Hepatocyte (in vitro differentiated cells): ENCODE measurements at regions not wholly inside any gene's neighbourhood (a gene's known extent, or its start where the extent isn't known, plus 50 kb on each side); places are given as distances from the start of the nearest gene placed in this dataset.
"Not testable (repeated sequence)": the region's sequence is repeated elsewhere in the genome, so short reads cannot be mapped to it uniquely, and the experiment has no call there.

Experiments used
- DNase-seq: peaks from one replicate; pipeline ENCODE4 v3.0.0-alpha.2; 2016; ENCODE audit warnings: low spot score
- H2AFZ ChIP-seq: fragments of 200-600 bp; sonication (generic); 2 replicates; pipeline ENCODE4 v1.6.0; 2016; ENCODE audit warnings: antibody characterized with exemption, mild to moderate bottlenecking
- H3K27ac ChIP-seq: fragments of 200-600 bp; sonication (generic); 2 replicates; pipeline ENCODE4 v1.5.1; 2016; ENCODE audit warnings: mild to moderate bottlenecking
- H3K27me3 ChIP-seq: fragments of 200-600 bp; sonication (generic); 2 replicates; pipeline ENCODE4 v1.6.1; 2016
- H3K36me3 ChIP-seq: fragments of 200-600 bp; sonication (generic); replicated peaks from 2 replicates; pipeline ENCODE4 v1.5.1; 2016; ENCODE audit warnings: low read depth; ENCODE audit not compliant: insufficient read depth
- H3K4me1 ChIP-seq: fragments of 200-600 bp; sonication (generic); 2 replicates; pipeline ENCODE4 v1.5.1; 2016; ENCODE audit warnings: mild to moderate bottlenecking, moderate library complexity; ENCODE audit not compliant: insufficient read depth
- H3K4me2 ChIP-seq: fragments of 200-600 bp; sonication (generic); 2 replicates; pipeline ENCODE4 v1.6.0; 2016
- H3K4me3 ChIP-seq: fragments of 200-600 bp; sonication (generic); 2 replicates; pipeline ENCODE4 v1.5.1; 2016; ENCODE audit warnings: mild to moderate bottlenecking
- H3K79me2 ChIP-seq: fragments of 200-600 bp; sonication (generic); 2 replicates; pipeline ENCODE4 v1.6.0; 2017; ENCODE audit warnings: mild to moderate bottlenecking
- H3K9me2 ChIP-seq: fragments of 200-600 bp; sonication (generic); replicated peaks from 2 replicates; pipeline ENCODE4 v1.6.0; 2017; ENCODE audit warnings: mild to moderate bottlenecking; ENCODE audit not compliant: insufficient read depth
- H3K9me3 ChIP-seq: fragments of 200-600 bp; sonication (generic); 2 replicates; pipeline ENCODE4 v1.5.1; 2016; ENCODE audit warnings: low read depth, mild to moderate bottlenecking
- H4K20me1 ChIP-seq: fragments of 200-600 bp; sonication (generic); 2 replicates; pipeline ENCODE4 v1.6.0; 2016; ENCODE audit warnings: mild to moderate bottlenecking; ENCODE audit not compliant: insufficient read depth, poor library complexity, severe bottlenecking
- CTCF ChIP-seq: fragments of 200-600 bp; sonication (generic); IDR thresholded peaks from 2 replicates; pipeline ENCODE4 v1.5.1; 2016; ENCODE audit warnings: antibody characterized with exemption, mild to moderate bottlenecking; ENCODE audit not compliant: poor library complexity
- EZH2 ChIP-seq: fragments of 200-600 bp; sonication (generic); IDR thresholded peaks from 2 replicates; pipeline ENCODE4 v1.6.1; 2016; ENCODE audit warnings: antibody characterized with exemption, mild to moderate bottlenecking, borderline replicate concordance
- EZH2phosphoT487 ChIP-seq: fragments of 200-600 bp; sonication (generic); IDR thresholded peaks from one replicate; pipeline ENCODE4 v1.6.1; 2018; ENCODE audit warnings: antibody characterized with exemption, mild to moderate bottlenecking, low read depth, moderate library complexity; ENCODE audit not compliant: unreplicated experiment, severe bottlenecking
- WGBS: methylation state at CpG from one replicate; pipeline ENCODE4 v1.1.6; 2016; ENCODE audit warnings: low lambda C conversion rate; ENCODE audit errors: missing lambda C conversion rate; 5-methylcytosine and 5-hydroxymethylcytosine counted together

- H2AFZ ChIP-seq, result no peak overlapping the region
- no peaks in the 10 kb centered on the region for H4K20me1 ChIP-seq
- H3K9me2 ChIP-seq, result no peaks in the 10 kb centered on the region
- TF ChIP-seq EZH2phosphoT487 (no peak), CTCF (no peak), EZH2 (no peak)
- no peaks in the 10 kb centered on the region for H3K36me3 ChIP-seq
- no peaks in the 10 kb centered on the region for H3K79me2 ChIP-seq
- no peak for DNase-seq
- H3K27me3 ChIP-seq, result no peaks in the 10 kb centered on the region
- H3K9me3 ChIP-seq, result no peaks in the 10 kb centered on the region
- H3K27ac ChIP-seq, result no peak overlapping the region
- no peaks in the 10 kb centered on the region for H3K4me1 ChIP-seq
- H3K4me2 ChIP-seq, result no peak overlapping the region
- WGBS, result 85% methylated on average over 3 of the region's 3 CpGs
- H3K4me3 ChIP-seq, result no peak overlapping the region
Measured at GRCh38 chr15:89019436-89019835, 68.8 kb upstream of the ABHD2 start.

- Histone ChIP-seq H4K20me1 (no peaks in the 10 kb centered on the region), H3K4me1 (no peaks in the 10 kb centered on the region), H3K79me2 (no peaks in the 10 kb centered on the region), H3K9me2 (no peaks in the 10 kb centered on the region), H2AFZ (no peak overlapping the region), H3K27me3 (no peaks in the 10 kb centered on the region), H3K36me3 (no peaks in the 10 kb centered on the region), H3K4me3 (no peak overlapping the region), H3K27ac (no peak overlapping the region), H3K9me3 (no peaks in the 10 kb centered on the region), H3K4me2 (no peak overlapping the region)
- DNase-seq, result no peak
- TF ChIP-seq CTCF, result no peak
- no peak for TF ChIP-seq EZH2phosphoT487
- TF ChIP-seq EZH2, result no peak
- 81% methylated on average over 2 of the region's 2 CpGs for WGBS
Measured at GRCh38 chr15:89021224-89021623, 67.0 kb upstream of the ABHD2 start.

GRCh38 chr15:89021886-89022285, 66.4 kb upstream of the ABHD2 start:
- not testable (repeated sequence) for H3K27me3 ChIP-seq, H3K4me1 ChIP-seq, DNase-seq, H3K4me2 ChIP-seq, H3K9me3 ChIP-seq, H3K4me3 ChIP-seq, H3K79me2 ChIP-seq, H3K27ac ChIP-seq, H3K36me3 ChIP-seq, H4K20me1 ChIP-seq, H2AFZ ChIP-seq, H3K9me2 ChIP-seq
- 89% methylated on average over 8 of the region's 8 CpGs for WGBS

GRCh38 chr15:89023311-89023961, 64.8 kb upstream of the ABHD2 start:
- Histone ChIP-seq H2AFZ (no peak overlapping the region), H3K9me3 (no peaks in the 10 kb centered on the region), H3K36me3 (no peaks in the 10 kb centered on the region), H3K4me3 (no peak overlapping the region), H3K27me3 (no peaks in the 10 kb centered on the region), H3K4me2 (no peak overlapping the region), H4K20me1 (no peaks in the 10 kb centered on the region), H3K79me2 (no peaks in the 10 kb centered on the region), H3K27ac (no peak overlapping the region), H3K9me2 (no peaks in the 10 kb centered on the region), H3K4me1 (no peaks in the 10 kb centered on the region)
- TF ChIP-seq CTCF, result no peak
- no peak for TF ChIP-seq EZH2phosphoT487
- no peak for TF ChIP-seq EZH2
- DNase-seq, result no peak
- 89% methylated on average over 8 of the region's 8 CpGs for WGBS
